ENCODE measurements at regions not wholly inside any gene's neighbourhood (a gene's known extent, or its start where the extent isn't known, plus 50 kb on each side); places are given as distances from the start of the nearest gene placed in this dataset.

DNA sequence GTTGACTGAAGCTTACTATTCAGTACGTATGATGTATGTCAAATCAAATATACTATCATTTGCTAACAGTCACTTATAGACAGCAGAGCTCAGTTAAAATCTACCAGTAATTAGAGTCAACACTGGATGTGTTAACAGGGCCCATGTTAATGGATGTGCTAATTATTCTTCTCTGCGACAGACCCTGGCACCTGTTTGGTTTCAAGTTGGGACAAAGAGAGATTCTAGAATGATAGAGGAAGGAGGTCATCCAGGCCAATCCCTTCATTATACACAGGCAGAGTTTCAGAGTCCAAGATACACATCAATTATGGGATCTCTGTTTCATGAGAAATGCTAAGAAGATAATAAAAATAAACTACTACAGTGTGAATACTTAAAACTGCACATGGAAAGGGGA is 615.0 kb downstream of the ZNF608 start:
- ATAC-seq = no peak
- 90 to 96% (median 93%) methylated on average over 2 of the region's 2 CpGs for WGBS, 4 donors
- TF ChIP-seq, protein P1, sequence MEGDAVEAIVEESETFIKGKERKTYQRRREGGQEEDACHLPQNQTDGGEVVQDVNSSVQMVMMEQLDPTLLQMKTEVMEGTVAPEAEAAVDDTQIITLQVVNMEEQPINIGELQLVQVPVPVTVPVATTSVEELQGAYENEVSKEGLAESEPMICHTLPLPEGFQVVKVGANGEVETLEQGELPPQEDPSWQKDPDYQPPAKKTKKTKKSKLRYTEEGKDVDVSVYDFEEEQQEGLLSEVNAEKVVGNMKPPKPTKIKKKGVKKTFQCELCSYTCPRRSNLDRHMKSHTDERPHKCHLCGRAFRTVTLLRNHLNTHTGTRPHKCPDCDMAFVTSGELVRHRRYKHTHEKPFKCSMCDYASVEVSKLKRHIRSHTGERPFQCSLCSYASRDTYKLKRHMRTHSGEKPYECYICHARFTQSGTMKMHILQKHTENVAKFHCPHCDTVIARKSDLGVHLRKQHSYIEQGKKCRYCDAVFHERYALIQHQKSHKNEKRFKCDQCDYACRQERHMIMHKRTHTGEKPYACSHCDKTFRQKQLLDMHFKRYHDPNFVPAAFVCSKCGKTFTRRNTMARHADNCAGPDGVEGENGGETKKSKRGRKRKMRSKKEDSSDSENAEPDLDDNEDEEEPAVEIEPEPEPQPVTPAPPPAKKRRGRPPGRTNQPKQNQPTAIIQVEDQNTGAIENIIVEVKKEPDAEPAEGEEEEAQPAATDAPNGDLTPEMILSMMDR (IDR thresholded peaks at IDR 0.05) = no peak
- no peak for TF ChIP-seq POLR2A (IDR thresholded peaks at IDR 0.05)

DNA sequence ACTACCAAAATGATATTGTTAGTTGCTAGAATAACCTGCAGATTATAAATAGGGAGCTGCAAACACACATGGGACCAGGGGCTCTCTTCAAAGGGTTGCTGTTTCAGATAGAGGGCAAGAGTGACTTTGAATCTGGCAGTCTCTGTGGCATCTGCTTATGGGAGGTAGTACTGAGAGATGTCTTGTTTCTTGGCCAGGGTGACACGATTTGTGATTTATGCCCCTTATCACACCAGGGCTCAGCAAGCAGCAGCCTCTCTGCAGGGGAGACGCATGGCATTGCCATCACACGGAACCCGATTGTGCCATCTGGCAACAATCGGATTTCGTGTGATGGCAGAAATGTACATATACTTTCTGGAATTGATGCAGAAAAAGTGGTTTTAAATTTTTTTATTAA is 615.6 kb downstream of the ZNF608 start:
- ATAC-seq (no peak), DNase-seq (no peak)
- TF ChIP-seq, protein P1 (IDR thresholded peaks at IDR 0.05) = no peak
- no peak for TF ChIP-seq POLR2A (IDR thresholded peaks at IDR 0.05)
- no peak overlapping the region for H3K4me3 ChIP-seq
- peaks cover 0 to 16% (median 0%) of the 10 kb centered on the region in 12 donors for H3K4me1 ChIP-seq
- intact Hi-C loops (cut with DNase I) = loop anchor here in 1 of 10 donors (10.0 kb wide), 1 partner anchor 614 kb away; the partner anchor contains the start of gene ZNF608
- H3K27ac ChIP-seq = no peak overlapping the region
- H3K36me3 ChIP-seq = no peaks in the 10 kb centered on the region
- H3K27me3 ChIP-seq = no peaks in the 10 kb centered on the region
- H3K9me3 ChIP-seq = no peaks in the 10 kb centered on the region
- WGBS, 4 donors = 56 to 63% (median 61%) methylated on average over 6 of the region's 6 CpGs

More for the DNA sequence above, 615.0 kb downstream of the ZNF608 start:
- peaks cover 0 to 16% (median 0%) of the 10 kb centered on the region in 12 donors for H3K4me1 ChIP-seq
- H3K27ac ChIP-seq = no peak overlapping the region
- H3K27me3 ChIP-seq = no peaks in the 10 kb centered on the region
- intact Hi-C loops (cut with DNase I) = loop anchor here in 1 of 10 donors (10.0 kb wide), 1 partner anchor 613 kb away; the partner anchor contains the start of gene ZNF608
- DNase-seq = no peak
- H3K36me3 ChIP-seq = no peaks in the 10 kb centered on the region
- no peak overlapping the region for H3K4me3 ChIP-seq
- H3K9me3 ChIP-seq = no peaks in the 10 kb centered on the region

DNA sequence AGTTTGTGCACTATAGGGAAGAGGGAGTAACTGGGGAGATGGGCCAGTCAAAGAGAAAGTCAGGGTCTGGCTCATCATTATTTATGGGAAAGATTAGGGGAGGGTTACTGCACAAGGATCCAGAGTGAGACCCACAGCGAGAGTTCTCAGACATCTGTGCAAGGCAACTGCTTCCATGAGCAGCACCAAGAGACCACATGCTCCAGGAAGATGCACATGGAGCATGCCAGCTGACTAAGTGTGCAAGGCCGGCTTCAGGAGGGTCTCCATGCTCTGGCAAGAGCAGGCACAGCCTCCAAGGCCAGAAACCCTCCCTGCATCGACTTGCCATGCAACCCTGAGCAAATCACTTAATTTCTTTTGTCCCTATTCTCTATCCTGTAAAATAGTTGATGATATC is 616.9 kb downstream of the CSNK1G3 start:
- TF ChIP-seq, protein P1 (IDR thresholded peaks at IDR 0.05) = no peak
- TF ChIP-seq POLR2A (IDR thresholded peaks at IDR 0.05) = no peak
- ATAC-seq = no peak
- Histone ChIP-seq H3K4me3 (no peak overlapping the region), H3K27ac (no peak overlapping the region), H3K9me3 (no peaks in the 10 kb centered on the region), H3K36me3 (no peaks in the 10 kb centered on the region), H3K4me1 (peaks cover 0 to 19% (median 0%) of the 10 kb centered on the region in 12 donors), H3K27me3 (no peaks in the 10 kb centered on the region)
- WGBS, 4 donors = 91 to 97% (median 94%) methylated on average over 3 of the region's 3 CpGs
- DNase-seq = no peak
- intact Hi-C loops (cut with DNase I) = no loop called here

DNA sequence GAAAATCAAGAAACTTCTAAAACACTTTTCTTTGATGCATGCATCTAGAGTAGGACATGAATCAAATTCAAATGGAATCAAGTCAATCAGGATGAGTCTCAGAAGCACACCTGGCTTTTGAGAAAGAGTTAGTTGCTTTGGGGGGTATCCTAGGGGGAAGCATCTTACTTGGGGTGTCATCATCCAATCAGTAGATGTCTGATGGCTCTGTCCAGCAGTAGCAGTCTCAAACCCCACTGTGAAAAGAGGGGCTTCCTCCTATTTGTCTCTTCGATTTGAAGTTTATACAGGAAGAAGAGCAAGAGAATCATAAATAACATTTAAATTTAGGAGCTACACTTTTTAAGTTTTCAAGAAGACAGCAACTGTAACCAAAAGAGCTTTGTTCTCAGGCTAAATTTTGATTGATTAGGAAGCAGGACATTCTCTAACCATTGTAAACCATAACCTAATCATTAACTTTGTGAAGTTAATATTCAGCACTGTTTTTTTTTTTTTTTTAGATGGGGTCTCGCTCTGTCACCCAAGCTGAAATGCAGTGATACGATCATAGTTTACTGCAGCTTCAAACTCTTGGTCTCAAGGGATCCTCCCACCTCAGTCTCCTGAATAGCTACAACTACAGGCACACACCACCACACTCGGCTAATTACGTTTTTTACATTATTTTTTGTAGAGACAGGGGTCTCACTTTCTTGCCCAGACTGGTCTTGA is 614.7 kb downstream of the CSNK1G3 start:
- WGBS, 4 donors = 95 to 98% (median 97%) methylated on average over 5 of the region's 5 CpGs

More for the DNA sequence above, 614.7 kb downstream of the CSNK1G3 start:
- intact Hi-C loops (cut with DNase I) = no loop called here
- Histone ChIP-seq H3K4me3 (no peak overlapping the region), H3K27me3 (no peaks in the 10 kb centered on the region), H3K27ac (no peak overlapping the region), H3K9me3 (no peaks in the 10 kb centered on the region), H3K4me1 (peaks cover 0 to 19% (median 0%) of the 10 kb centered on the region in 12 donors), H3K36me3 (no peaks in the 10 kb centered on the region)
- TF ChIP-seq POLR2A (IDR thresholded peaks at IDR 0.05) = no peak
- TF ChIP-seq, protein P1 (IDR thresholded peaks at IDR 0.05) = no peak
- DNase-seq (no peak), ATAC-seq (no peak)
